Gastroesophageal sphincter (tissue), 4 donors: ENCODE measurements at regions not wholly inside any gene's neighbourhood (a gene's known extent, or its start where the extent isn't known, plus 50 kb on each side); places are given as distances from the start of the nearest gene placed in this dataset.

Source experiments
- ATAC-seq: fragments of 150-250 bp; one replicate; pipeline ENCODE4 v1.9.1; 2016; ENCODE audit warnings: mild to moderate bottlenecking, moderate library complexity
- H3K27ac ChIP-seq, 4 donors: fragments of 200-600 bp; sonication (generic) in 3 of 4; 1 replicate in 3 of 4; 2 replicates in 1 of 4; pipeline ENCODE4 v1.5.1; 2016 to 2019
- H3K27me3 ChIP-seq: fragments of 200-600 bp; sonication (generic); one replicate; pipeline ENCODE4 v1.5.1; 2019
- H3K36me3 ChIP-seq, 2 donors: fragments of 200-600 bp; sonication (generic); one replicate each; pipeline ENCODE4 v1.5.1; 2019; ENCODE audit warnings: control low read depth in 1 of 2
- H3K4me1 ChIP-seq, 3 donors: fragments of 200-600 bp; sonication (generic); 1 replicate in 2 of 3; 2 replicates in 1 of 3; pipeline ENCODE4 v1.5.1; 2016 to 2019; ENCODE audit warnings: control low read depth in 2 of 3
- H3K4me3 ChIP-seq, 2 donors: fragments of 200-600 bp; sonication (generic); one replicate each; pipeline ENCODE4 v1.5.1; 2019; ENCODE audit warnings: mild to moderate bottlenecking in 1 of 2, moderate library complexity in 1 of 2
- H3K9me3 ChIP-seq, 3 donors: fragments of 200-600 bp; sonication (generic); one replicate each; pipeline ENCODE4 v1.5.1; 2017 to 2019; ENCODE audit warnings: control low read depth in 2 of 3
- EP300 ChIP-seq: sonication (generic); formaldehyde crosslinking; IDR thresholded peaks from one replicate; pipeline ENCODE4 v1.6.1; 2017; ENCODE audit warnings: antibody characterized with exemption, mild to moderate bottlenecking
- POLR2A ChIP-seq, 2 donors: fragments of 450-650 bp; IDR thresholded peaks; one replicate each; pipeline ENCODE4 v1.6.1; 2017; ENCODE audit warnings: antibody characterized with exemption in 2 of 2, mild to moderate bottlenecking in 2 of 2, moderate library complexity in 1 of 2
- POLR2AphosphoS5 ChIP-seq: sonication (generic); formaldehyde crosslinking; IDR thresholded peaks from one replicate; pipeline ENCODE4 v1.6.1; 2017; ENCODE audit warnings: antibody characterized with exemption
- WGBS, 2 donors: methylation state at CpG; one replicate each; pipeline ENCODE4 v1.1.5; 2018; ENCODE audit warnings: low coverage in 1 of 2; 5-methylcytosine and 5-hydroxymethylcytosine counted together
- TF ChIP-seq, protein P1 (sequence below), 4 experiments: fragments of 200-600 bp in 2 of 4; fragments of 450-650 bp in 2 of 4; sonication (generic) in 1 of 4; IDR thresholded peaks; one replicate each; pipeline ENCODE4 v1.5.1; 2017 to 2019; ENCODE audit warnings: antibody characterized with exemption in 4 of 4, mild to moderate bottlenecking in 2 of 4, moderate library complexity in 2 of 4

DNA sequence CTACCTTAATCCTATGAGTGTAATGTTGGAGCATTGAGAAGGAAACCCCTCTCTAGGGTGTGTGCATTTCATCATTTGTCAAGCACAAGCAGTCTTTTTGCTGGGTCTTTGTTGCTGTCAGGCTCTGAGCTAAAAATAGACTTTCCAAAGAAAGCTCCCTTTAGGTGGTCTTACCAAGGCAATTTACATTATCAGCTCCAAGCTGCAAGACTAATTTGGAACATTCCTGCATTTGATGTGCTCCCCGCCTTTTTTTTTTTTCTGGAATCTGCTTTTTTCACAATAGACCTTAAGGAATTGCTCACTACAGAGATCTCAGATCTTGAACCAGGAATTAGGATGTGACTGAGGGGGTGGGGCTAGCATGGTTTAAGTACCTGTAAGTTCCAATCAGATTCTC lies 60.6 kb upstream of the STAC start:
- Histone ChIP-seq H3K27ac (no peak overlapping the region), H3K36me3 (no peaks in the 10 kb centered on the region), H3K9me3 (peaks cover 0 to 8% (median 0%) of the 10 kb centered on the region in 3 donors), H3K4me3 (no peak overlapping the region), H3K27me3 (no peaks in the 10 kb centered on the region), H3K4me1 (no peaks in the 10 kb centered on the region)
- whole genome bisulfite sequencing, 2 donors = 25 to 42% methylated on average over 1 of the region's 1 CpG
- no peak for TF ChIP-seq EP300
- no peak for TF ChIP-seq POLR2AphosphoS5
- no peak for TF ChIP-seq POLR2A (IDR thresholded peaks at IDR 0.05)
- TF ChIP-seq, protein P1, sequence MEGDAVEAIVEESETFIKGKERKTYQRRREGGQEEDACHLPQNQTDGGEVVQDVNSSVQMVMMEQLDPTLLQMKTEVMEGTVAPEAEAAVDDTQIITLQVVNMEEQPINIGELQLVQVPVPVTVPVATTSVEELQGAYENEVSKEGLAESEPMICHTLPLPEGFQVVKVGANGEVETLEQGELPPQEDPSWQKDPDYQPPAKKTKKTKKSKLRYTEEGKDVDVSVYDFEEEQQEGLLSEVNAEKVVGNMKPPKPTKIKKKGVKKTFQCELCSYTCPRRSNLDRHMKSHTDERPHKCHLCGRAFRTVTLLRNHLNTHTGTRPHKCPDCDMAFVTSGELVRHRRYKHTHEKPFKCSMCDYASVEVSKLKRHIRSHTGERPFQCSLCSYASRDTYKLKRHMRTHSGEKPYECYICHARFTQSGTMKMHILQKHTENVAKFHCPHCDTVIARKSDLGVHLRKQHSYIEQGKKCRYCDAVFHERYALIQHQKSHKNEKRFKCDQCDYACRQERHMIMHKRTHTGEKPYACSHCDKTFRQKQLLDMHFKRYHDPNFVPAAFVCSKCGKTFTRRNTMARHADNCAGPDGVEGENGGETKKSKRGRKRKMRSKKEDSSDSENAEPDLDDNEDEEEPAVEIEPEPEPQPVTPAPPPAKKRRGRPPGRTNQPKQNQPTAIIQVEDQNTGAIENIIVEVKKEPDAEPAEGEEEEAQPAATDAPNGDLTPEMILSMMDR (IDR thresholded peaks at IDR 0.05) = no peak
- ATAC-seq = no peak
